Stimulated activated CD4-positive, alpha-beta T cell treated with anti-CD3 and anti-CD28 coated beads, TNF-alpha, amount 100 ng/mL, for 24 hours (primary cell): ENCODE measurements at regions not wholly inside any gene's neighbourhood (a gene's known extent, or its start where the extent isn't known, plus 50 kb on each side); places are given as distances from the start of the nearest gene placed in this dataset.

ENCODE experiments used
- DNase-seq, 3 experiments: peaks; one replicate each; pipeline ENCODE4 v3.0.0-alpha.2; 2020; ENCODE audit warnings: low read depth in 3 of 3

DNA sequence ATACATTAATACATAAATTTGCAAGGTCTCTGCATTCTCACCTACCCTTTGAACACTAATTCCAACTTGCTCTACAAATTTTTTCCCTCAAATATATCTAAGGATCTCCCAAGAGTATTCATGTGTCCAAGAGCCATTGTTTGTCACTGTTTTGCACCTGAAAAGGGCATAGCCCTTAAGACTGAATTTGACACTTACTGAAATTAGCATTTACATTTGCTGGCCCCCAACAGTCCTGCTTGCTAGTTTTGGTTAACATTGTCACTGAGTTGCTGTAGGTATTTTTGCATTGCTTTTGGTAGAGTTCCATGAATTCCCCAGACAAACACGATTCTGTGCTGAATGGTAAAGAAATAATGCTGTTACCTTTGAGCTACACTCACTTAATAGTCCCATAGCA is 57.3 kb downstream of the KCNA4 start:
- no peak for DNase-seq

DNA sequence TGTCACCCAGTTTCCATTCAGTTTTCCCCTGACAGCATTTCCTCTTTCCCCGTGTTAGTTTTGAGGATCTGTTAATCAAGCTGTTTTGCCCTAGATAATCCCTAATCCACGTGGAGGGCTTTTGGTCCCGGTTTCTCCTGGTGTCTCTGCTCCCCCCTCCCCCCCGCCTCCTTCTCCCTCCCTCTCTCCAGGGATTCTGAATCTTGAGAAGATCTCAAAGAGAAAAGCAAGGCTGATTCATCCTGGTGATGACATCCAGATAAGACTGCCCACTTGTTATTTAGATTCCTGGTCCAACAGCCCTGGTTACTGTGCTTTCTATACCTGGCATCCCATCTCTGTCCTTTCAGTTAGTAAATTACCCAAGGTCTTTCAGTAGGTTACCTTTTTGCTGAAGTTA is 59.4 kb downstream of the KCNA4 start:
- DNase-seq, result no peak

DNA sequence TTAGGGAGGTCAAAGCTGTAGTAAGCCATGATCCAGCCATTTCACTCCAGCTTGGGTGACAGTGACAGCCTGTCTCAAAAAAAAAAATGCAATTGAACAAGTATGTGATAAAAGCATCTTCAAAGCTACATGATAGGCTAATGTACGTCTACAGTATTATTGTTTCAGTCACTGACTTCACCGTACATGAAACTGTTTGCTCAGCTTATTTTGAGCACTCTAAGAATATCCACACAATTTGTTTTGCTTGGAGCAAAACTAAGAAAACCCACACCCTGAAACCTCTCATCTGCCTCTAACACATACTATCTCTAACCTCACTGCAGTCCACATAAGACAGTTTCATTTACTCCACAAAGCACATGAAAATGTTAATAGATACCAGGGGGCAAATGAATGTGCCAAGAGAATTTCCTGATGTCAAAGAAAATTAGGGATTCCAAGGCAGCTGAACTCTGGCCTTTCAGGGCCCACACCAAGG is 60.7 kb downstream of the KCNA4 start:
- DNase-seq, result no peak

- DNase-seq, result no peak
Measured at GRCh38 chr11:29943347-29943746, 73.5 kb downstream of the KCNA4 start.

DNA sequence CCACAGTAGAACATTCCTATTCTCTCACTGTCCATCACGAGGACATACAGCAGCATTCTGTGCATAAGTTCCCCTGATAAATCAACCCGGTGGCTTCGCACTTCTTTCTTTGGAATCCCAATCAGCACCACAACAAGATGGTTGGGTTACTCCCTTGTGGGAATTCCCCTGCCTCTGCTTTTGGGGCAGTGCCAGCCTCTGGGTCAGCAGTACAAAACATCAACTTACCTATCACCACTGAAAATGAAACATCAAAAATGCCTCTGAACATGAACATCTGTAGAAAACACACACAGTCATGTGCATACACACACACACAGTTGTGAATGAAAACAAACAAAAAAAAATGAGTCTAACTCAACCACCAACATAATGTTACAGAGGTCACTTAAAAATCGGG is 79.3 kb downstream of the KCNA4 start:
- DNase-seq, result no peak

- no peak for DNase-seq
Measured at GRCh38 chr11:29934115-29934638, 82.7 kb downstream of the KCNA4 start.

- DNase-seq, result no peak
Measured at GRCh38 chr11:29916040-29916439, 100.8 kb downstream of the KCNA4 start.

DNA sequence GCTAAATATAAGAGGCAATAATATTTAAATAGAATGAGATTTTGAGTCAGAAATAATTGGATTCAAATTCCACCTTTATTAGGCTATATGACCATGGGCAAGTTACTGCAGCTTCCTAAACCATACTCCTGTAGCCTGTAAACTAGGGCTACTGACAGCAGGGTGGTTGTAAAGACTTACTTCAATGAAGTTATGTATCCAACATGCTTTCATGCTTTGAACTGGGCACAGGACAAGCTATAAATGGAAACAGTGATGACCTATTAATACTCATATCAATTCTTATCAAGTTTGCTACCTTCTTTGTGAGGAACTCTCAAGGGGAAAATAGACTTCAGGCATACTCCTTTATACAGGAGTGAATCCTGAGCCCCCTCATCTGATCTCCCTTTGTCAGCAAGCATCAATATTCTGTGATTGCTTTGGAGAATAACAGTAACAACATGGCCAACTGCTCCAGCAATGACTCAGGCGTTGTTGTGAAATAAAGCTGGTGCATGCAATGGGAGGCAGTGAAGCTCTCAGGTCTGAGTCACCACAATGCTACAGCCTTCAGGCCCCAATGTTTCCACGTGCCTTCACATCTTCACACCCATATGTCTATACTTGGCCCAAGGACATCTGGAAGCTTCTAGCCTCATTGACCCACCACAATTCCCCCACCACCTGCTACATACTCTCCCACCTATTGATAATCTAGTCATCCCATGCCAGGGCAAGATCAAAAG is 102.5 kb downstream of the KCNA4 start:
- DNase-seq, result no peak

DNA sequence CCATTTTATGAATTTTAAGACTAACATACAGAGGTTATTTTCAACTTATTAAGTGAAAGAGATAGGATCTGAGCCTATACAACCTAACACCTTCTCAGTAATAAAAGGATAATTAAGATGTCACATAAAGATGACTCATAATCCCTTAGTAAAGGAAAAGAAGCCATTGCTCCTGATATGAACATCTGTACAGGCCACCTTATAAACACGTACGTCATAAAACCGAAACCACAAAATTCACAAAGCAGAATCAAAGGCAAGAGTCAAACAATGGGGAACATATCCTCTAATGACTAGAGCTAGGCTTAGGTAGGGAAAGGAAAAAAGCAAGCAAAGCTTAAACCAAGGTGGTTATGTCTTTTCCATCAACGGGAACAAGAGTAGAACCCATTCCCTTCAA is 103.5 kb downstream of the KCNA4 start:
- DNase-seq, result no peak

DNA sequence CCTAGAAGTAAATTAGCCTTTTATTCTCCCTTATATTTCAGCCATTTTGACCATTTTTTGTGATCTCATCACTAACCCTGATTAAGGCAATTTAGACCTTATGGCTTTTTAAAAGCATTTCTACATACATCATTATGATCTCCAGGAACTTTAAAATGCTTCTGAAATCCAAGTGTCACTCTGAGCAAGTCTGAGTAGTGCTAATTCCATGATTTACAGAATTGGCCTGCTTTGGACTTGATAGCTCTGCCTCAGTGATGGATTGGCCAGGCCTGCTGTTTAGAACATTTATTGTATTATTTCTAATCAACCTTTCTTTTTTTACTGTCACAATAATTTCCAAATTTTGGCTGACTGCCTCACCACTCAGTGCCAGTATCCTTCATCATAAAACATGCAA is 116.4 kb downstream of the KCNA4 start:
- no peak for DNase-seq

- DNase-seq, result no peak
Measured at GRCh38 chr11:29879560-29879959, 137.3 kb downstream of the KCNA4 start.

- no peak for DNase-seq
Measured at GRCh38 chr11:29876192-29876591, 140.6 kb downstream of the KCNA4 start.

DNA sequence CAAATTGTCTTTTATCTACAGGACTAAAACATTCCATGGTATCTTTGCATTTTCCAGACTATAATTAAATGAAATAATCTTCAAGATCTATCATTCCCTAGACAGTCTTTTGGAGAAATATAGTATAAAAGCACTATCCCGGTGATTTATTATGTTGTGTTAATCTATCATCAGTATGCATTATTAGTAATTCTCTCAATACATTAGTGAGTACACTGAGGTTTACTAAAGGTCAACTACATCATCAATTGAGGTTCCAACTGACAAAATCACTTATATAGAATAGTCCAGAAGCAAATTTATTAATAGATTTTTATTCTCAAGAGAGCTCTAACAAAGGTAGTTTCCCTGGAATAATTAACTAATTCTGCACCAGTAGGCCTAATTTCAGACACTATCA is 169.6 kb downstream of the KCNA4 start:
- DNase-seq, result no peak

DNA sequence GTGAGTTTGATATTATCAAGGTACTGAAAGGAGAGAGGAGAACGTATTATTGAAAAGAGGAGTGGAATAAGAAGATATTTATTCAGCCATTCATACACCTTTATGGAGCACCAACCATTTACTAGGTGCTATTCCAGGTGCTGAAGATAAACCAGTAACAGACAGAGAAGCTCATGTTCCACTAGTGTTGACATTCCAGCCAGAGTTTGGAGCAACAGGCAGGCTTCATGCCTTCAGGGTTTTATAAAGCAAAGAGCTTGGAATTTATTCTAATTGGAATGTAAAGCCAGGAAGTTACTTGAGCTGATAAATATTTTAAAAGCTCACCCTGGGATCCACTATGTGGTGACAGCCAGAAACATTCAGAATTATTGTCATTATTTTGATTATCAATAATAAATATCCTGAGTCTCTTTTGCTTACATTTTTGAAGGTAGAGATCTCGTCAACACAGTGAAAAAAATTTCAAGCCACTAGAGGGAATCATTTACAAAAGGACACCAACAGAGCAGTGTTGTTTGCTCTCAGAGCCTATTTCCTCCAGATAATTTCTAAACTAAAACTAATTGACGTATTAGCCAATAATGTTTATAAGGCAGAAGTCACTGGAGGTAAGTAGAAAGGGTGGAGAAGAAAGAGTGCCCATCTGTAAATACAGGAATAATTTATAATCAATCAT is 172.0 kb downstream of the KCNA4 start:
- DNase-seq, result no peak

DNA sequence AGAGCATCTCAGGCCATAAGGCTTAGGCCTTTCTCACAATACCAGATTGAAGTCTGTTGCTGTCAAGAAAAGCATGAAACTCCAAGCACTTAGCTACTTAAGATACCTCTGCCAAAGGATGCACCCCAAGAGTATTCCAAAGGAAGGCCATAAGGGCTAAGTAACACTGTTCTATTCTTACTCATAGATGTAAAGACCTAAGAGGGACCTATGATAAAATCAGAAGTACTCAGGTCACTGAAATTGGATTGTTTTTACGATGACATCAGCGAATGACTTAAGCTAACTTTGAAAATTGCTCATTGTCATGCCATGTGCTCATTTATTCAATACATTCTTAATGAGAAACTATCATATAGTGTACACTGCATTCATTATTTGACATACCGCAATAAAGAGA is 172.8 kb downstream of the KCNA4 start:
- no peak for DNase-seq

DNA sequence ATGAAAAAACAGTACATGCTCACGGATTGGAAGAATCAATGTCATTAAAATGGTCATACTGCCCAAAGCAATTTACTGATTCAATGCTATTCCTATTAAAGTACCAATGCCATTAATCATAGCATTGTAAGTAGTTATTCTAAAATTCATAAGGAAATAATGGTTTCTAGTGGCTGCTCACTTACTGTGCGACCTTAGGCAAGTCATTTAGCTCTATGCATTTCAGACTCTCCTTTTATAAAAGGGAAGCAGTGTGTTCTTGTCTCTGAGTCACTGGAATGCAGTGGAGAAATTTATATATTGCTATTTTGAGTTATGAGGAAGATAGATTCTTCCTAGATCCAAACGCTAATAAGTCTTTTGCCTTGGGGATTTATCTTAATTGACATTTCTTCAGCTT is 174.8 kb downstream of the KCNA4 start:
- no peak for DNase-seq

GRCh38 chr11:29826878-29827277 is 190.0 kb downstream of the KCNA4 start:
- DNase-seq, result no peak

DNA sequence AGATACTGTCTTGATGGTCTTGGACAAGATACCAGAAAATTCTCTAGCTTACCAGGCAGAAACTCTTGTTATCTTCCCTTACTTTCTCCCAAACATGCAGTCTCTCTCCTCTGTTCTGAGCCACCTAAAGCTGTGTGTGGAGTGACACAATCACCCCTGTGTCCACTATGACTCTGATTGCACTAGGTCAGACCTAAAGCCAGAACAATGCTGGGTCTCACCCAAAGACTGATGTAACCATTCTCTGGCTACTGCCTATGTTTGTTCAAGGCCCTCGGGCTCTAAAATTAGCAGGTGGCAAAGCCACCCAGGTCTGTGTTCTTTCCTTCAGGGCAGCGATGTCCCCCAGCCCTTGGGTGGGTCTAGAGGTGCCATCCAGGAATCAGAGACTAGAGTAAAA is 200.5 kb downstream of the KCNA4 start:
- no peak for DNase-seq

DNA sequence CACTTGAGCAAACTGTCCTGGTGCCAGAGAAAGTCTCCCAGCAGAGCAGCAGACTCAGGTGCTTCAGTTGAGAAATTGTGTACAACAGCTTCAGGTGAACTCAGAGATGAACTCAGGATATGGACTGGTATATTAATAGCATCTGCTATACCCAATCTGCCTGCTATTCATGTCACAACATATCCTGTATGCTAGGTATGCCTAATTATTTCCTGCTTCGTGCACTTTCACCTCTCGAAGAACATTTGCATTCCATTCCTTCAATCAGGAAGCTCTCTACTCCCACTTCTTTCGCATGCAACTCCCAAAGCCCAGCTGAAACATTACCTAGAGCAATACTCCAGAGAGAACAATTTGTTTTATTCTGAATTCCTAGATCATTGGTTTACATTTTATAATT is 207.7 kb downstream of the KCNA4 start:
- no peak for DNase-seq

GRCh38 chr11:29802522-29802921 is 214.3 kb downstream of the KCNA4 start:
- no peak for DNase-seq

- DNase-seq, result no peak
Measured at GRCh38 chr11:29801561-29801960, 215.3 kb downstream of the KCNA4 start.

DNA sequence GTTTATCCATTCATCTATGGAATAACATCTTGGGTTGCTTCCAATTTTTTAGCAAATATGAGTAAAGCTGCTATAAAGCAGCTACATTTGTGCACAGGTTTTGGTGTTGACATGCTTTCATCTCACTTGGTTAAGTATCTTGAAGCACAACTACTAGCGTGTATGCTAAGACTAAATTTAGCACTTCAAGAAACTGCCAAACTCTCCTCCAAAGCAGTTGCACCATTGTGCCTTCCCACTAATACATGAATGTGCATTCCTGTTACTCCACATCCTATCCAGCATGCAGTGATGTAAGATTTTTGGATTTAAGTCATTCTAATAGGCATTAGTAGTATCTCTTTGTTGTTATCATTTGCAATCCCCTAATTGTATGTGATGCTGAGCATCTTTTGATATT is 230.7 kb downstream of the KCNA4 start:
- no peak for DNase-seq

GRCh38 chr11:29783506-29783905 is 233.3 kb downstream of the KCNA4 start:
- no peak for DNase-seq
